GM21576 (cell line): ENCODE measurements at regions not wholly inside any gene's neighbourhood (a gene's known extent, or its start where the extent isn't known, plus 50 kb on each side); places are given as distances from the start of the nearest gene placed in this dataset.
"Not testable (repeated sequence)": the region's sequence is repeated elsewhere in the genome, so short reads cannot be mapped to it uniquely, and the experiment has no call there.

Experiments
- ATAC-seq: cut with Tn5 transposase; IDR thresholded peaks from one replicate; pipeline ENCODE4 v1.9.1; 2021; ENCODE audit warnings: mild to moderate bottlenecking, moderate library complexity; ENCODE audit not compliant: unreplicated experiment

GRCh38 chr1:209132736-209133467, 450.6 kb upstream of the CAMK1G start:
- no peak for ATAC-seq

DNA sequence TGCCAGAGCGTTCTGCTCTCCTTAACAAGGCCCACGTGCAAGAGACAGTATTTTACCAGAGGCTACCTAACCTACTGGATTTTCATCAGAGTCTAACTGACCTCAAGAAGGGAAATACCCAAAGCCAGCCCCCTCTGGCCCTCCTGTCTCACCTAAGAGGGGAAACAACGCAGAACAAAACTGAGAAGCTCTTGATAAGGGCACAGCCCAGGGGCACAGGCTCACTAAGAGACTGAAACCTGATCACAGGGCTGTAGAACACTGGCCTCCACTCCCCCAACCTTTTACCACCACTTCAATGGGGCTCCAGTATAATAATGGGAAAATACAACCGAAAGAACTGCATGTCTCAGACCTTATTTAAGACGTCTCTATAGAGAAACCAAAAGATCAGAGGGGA, 449.5 kb upstream of the CAMK1G start:
- ATAC-seq = peak; percentile 85

DNA sequence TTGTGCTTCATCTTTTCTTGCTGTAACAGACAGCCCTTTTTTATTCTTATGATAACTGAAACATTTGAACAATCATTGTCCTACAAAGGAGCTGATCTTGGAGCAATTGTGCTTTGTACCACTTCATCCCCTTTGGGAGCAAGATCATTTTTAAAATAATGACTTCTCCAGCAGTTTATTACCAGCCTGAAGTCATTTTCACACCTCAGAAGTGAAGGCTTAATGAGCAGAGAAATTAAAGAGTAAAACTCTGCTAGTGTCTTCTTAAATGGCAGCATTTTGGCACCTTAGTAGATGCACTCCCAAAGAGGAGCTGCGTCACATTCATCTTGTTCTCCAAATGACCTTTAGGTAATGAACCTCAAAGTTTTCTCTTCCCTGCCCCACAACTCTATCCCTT, 439.6 kb upstream of the CAMK1G start:
- no peak for ATAC-seq

DNA sequence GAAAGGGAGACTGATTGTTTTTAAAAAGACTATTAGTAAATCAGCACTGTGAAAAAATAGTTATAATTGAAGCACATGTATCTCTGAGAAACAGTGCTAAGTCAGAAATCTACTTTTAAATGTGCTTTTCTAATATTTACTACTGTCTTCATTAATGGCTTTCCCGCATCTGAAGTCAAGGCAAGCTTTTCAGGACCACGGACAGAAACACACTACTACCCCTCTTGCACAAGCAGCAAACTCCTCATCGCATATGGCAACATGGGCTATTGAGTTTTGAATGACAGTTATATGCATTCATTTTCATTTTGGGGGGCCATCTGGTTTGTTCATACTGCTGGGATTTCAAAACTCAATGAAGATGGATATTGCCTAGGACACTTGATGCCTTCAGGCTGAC, 433.4 kb upstream of the CAMK1G start:
- no peak for ATAC-seq

- ATAC-seq = no peak
Observed at GRCh38 chr1:209153411-209153810, 430.1 kb upstream of the CAMK1G start.

- ATAC-seq = no peak
Observed at GRCh38 chr1:209154912-209155311, 428.6 kb upstream of the CAMK1G start.

GRCh38 chr1:209155546-209155945, 428.0 kb upstream of the CAMK1G start:
- no peak for ATAC-seq

GRCh38 chr1:209156991-209157390, 426.5 kb upstream of the CAMK1G start:
- ATAC-seq = no peak

DNA sequence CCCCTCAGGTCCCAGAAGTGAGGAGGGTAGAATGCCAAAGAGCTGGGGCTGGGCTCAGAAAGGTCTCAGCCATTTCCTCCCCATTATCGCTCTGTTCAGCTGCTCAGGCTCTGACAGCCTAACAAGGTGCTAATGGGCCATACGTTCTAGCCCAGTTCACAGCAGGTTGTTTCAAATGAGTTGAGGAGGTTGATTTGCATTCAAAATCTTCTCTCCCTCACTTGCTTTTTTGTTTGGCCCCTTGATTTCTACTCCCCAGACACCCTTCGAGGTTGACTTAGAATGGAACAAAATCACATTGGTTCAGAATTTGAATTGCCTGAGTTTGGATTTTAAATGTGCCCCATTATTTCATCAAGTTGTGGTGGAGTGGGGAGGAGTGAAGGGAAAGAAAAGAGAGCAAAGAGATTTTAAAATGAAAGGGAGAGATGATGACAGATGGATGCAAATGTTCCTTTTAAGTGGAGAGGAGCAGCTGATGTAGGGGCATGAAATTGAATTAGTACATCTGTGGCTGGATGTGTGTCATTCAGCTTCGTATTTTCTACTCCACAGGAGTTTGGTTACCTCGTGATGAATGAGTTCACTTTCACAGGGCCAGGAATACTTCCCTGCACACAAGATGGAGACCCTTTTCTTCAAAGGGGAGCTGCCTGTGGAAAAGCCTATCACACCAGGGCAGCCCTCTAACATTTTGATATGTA, 425.8 kb upstream of the CAMK1G start:
- no peak for ATAC-seq

DNA sequence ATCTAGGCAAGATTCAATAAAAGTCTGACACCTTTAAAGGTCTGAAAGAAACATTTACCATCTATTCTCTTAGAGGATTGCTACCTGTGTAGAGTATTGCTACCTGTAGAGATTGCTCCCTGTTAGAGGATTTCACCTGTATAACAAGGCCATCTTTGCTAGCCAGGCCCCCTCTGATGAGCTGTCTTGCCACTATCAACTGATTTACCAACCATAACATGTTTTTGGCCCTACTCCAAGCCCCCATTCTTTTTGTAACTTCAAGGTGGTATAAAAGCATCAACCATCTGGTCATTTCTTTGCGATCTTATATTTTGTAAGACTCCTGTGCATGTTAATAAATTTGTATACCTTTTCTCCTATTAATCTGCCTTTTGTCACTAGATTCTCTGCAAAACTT, 424.7 kb upstream of the CAMK1G start:
- no peak for ATAC-seq

DNA sequence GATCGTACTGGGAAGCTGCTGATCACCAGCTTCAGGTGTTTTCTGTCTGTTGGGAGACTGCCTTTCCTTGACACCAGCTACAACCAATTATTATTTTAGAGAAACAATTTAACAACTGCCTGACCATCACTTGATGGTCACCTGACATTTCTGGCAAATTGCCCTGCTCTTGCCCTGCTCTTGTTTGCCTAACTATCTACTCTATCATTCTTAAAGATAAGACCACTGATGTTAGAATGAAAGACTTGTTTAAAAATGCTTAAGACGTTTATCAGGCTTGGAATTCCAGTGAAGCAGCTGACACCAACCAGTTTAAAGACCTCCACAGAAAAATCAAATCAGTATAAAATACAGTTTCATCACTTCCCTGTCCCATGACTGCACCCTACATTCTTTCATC, 423.3 kb upstream of the CAMK1G start:
- no peak for ATAC-seq

GRCh38 chr1:209162651-209163050, 420.9 kb upstream of the CAMK1G start:
- no peak for ATAC-seq

DNA sequence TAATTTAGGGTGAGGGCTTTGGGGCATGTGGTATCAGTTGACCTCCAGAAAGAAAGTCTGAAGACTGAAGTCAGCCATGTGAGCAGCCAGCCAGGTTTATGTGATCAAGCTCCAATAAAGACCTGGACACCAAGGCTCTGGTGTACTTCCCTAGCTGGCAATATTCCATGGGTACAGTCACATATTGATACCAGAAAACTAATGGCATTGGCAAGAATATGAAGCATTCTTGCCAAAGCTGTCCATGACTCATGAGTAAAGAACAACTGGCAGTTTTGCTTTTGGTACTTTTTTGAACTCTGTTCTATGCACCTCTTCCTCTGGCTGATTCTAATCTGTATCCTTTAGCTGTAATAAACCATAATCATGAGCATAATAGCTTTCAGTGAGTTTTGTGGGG, 415.3 kb upstream of the CAMK1G start:
- ATAC-seq = no peak

GRCh38 chr1:209171151-209171550, 412.4 kb upstream of the CAMK1G start:
- ATAC-seq = no peak

GRCh38 chr1:209172286-209172685, 411.2 kb upstream of the CAMK1G start:
- ATAC-seq = no peak

DNA sequence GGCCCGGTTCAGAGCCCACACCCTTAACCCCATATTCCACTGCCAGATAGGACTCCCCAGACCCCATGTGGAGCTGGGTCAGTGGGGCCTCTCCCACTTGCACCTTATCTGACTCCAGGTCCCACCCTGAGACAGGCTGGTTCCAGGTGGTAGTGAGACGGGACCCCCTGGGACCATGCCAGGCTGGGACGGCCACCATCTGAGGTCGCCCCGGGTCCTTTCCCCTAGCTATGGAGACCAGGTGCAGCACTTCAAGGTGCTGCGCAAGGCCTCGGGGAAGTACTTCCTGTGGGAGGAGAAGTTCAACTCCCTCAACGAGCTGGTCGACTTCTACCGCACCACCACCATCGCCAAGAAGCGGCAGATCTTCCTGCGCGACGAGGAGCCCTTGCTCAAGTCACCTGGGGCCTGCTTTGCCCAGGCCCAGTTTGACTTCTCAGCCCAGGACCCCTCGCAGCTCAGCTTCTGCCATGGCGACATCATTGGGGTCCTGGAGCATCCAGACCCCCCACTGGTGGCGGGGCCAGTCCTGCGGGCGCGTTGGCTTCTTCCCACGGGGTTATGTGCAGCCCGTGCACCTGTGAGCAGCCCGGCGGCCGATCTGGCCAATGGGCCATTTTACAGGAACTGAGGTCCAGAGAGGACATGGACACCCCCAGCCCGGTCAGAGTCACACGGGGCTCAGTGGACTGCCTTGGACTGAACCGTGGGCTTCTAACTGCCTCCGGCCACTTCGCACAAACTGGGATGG, 410.5 kb upstream of the CAMK1G start:
- not testable (repeated sequence) for ATAC-seq

DNA sequence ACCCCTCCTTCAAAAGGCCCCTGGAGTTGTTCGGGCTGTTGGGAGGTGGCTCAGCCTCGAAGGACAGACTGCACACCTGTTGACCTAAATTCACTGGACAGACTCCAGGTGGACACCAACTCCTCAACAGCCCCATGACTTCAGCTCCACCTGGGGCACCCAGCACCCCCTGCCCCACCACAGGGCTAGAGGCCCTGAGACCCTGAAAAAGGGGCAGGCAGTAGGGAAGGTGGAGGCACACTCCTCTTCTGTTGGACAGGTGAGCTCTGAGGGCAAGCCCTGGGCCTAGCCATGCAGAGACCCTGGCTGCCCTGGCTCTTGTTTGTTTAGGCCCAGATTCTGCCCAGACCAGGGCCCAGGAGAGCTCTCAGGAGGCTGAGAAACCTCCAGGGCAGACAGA, 409.7 kb upstream of the CAMK1G start:
- ATAC-seq = not testable (repeated sequence)

DNA sequence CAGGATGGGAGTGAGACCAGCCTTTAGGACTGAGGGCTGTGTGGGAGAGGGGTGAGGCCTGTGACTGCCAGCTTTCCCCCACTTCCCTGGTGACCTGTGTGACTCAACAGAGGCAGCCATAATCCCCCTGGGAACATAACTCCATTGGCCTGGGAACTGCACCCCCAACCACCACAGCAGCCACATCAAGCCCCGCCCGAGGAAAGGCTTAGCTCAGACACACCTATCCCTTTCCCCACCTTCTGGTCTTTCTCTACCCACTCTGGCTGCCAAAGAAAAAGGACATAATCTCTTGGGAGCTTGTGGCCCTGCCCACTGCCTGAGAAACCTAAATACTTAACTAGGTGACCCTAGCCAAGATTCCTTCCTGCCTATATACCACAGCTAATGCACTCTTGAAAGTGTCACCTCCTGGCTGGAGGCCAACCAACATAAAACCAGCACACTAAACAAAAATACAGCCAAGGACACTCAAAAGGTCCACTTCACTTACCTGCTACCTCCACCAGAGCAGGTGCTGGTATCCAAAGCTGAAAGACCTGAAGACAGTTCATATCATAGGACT, 406.6 kb upstream of the CAMK1G start:
- no peak for ATAC-seq

DNA sequence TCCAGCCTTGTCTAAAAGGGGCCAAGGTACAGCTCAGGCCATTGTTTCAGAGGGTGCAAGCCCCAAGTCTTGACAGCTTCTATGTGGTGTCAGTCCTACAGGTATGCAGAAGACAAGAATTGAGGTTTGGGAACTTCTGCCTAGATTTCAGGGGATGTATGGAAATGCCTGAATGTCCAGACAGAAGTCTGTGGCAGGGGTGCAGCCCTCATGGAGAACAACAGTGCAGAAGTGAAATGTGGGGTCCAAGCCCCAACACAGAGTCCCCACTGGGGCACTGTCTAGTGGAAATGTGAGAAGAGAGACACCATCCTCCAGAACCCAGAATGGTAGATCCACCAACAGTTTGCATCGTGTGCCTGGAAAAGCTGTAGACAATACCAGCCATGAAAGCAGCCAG, 400.3 kb upstream of the CAMK1G start:
- ATAC-seq = no peak

DNA sequence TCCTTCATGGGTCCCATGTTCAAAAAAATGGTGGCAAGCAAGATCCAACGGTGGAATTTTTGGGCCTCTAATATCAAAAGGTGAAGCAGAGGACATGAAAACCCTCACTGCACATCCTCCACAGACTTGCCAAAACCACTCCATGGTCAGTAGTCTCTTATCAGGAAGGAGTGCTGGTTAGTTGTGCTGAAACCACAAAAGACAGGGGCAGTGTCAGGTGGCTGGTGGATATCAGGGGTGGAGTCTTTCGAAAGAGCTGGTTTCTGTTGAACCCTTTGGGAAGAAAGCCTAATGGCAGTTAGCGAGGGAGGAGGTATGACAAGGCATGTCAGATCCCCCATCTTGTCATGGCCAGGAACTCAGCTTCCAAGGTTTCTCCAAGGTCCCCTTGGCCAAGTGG, 395.9 kb upstream of the CAMK1G start:
- no peak for ATAC-seq

- peak; percentile 94 for ATAC-seq
Observed at GRCh38 chr1:209190591-209191261, 392.8 kb upstream of the CAMK1G start.
